Gastroesophageal sphincter (tissue), 4 donors: ENCODE measurements at regions not wholly inside any gene's neighbourhood (a gene's known extent, or its start where the extent isn't known, plus 50 kb on each side); places are given as distances from the start of the nearest gene placed in this dataset.

ENCODE experiments used
- ATAC-seq: fragments of 150-250 bp; one replicate; pipeline ENCODE4 v1.9.1; 2016; ENCODE audit warnings: mild to moderate bottlenecking, moderate library complexity
- H3K27ac ChIP-seq, 4 donors: fragments of 200-600 bp; sonication (generic) in 3 of 4; 1 replicate in 3 of 4; 2 replicates in 1 of 4; pipeline ENCODE4 v1.5.1; 2016 to 2019
- H3K27me3 ChIP-seq: fragments of 200-600 bp; sonication (generic); one replicate; pipeline ENCODE4 v1.5.1; 2019
- H3K36me3 ChIP-seq, 2 donors: fragments of 200-600 bp; sonication (generic); one replicate each; pipeline ENCODE4 v1.5.1; 2019; ENCODE audit warnings: control low read depth in 1 of 2
- H3K4me1 ChIP-seq, 3 donors: fragments of 200-600 bp; sonication (generic); 1 replicate in 2 of 3; 2 replicates in 1 of 3; pipeline ENCODE4 v1.5.1; 2016 to 2019; ENCODE audit warnings: control low read depth in 2 of 3
- H3K4me3 ChIP-seq, 2 donors: fragments of 200-600 bp; sonication (generic); one replicate each; pipeline ENCODE4 v1.5.1; 2019; ENCODE audit warnings: mild to moderate bottlenecking in 1 of 2, moderate library complexity in 1 of 2
- H3K9me3 ChIP-seq, 3 donors: fragments of 200-600 bp; sonication (generic); one replicate each; pipeline ENCODE4 v1.5.1; 2017 to 2019; ENCODE audit warnings: control low read depth in 2 of 3
- CTCF ChIP-seq, 4 experiments: fragments of 200-600 bp in 2 of 4; fragments of 450-650 bp in 2 of 4; sonication (generic) in 1 of 4; IDR thresholded peaks; one replicate each; pipeline ENCODE4 v1.5.1; 2017 to 2019; ENCODE audit warnings: antibody characterized with exemption in 4 of 4, mild to moderate bottlenecking in 2 of 4, moderate library complexity in 2 of 4
- EP300 ChIP-seq: sonication (generic); formaldehyde crosslinking; IDR thresholded peaks from one replicate; pipeline ENCODE4 v1.6.1; 2017; ENCODE audit warnings: antibody characterized with exemption, mild to moderate bottlenecking
- POLR2A ChIP-seq, 2 donors: fragments of 450-650 bp; IDR thresholded peaks; one replicate each; pipeline ENCODE4 v1.6.1; 2017; ENCODE audit warnings: antibody characterized with exemption in 2 of 2, mild to moderate bottlenecking in 2 of 2, moderate library complexity in 1 of 2
- POLR2AphosphoS5 ChIP-seq: sonication (generic); formaldehyde crosslinking; IDR thresholded peaks from one replicate; pipeline ENCODE4 v1.6.1; 2017; ENCODE audit warnings: antibody characterized with exemption
- WGBS, 2 donors: methylation state at CpG; one replicate each; pipeline ENCODE4 v1.1.5; 2018; ENCODE audit warnings: low coverage in 1 of 2; 5-methylcytosine and 5-hydroxymethylcytosine counted together

GRCh38 chr17:70825321-70826125 is 656.2 kb downstream of the KCNJ2 start:
- ATAC-seq = no peak
- WGBS, 2 donors = 15 to 30% methylated on average over 2 of the region's 2 CpGs
- TF ChIP-seq EP300 = no peak
- no peak for TF ChIP-seq CTCF (IDR thresholded peaks at IDR 0.05)
- no peak for TF ChIP-seq POLR2AphosphoS5
- Histone ChIP-seq H3K36me3 (no peaks in the 10 kb centered on the region), H3K4me3 (no peak overlapping the region), H3K27me3 (no peaks in the 10 kb centered on the region), H3K27ac (no peak overlapping the region), H3K9me3 (no peaks in the 10 kb centered on the region), H3K4me1 (no peaks in the 10 kb centered on the region)

- no peaks in the 10 kb centered on the region for H3K27me3 ChIP-seq
Observed at GRCh38 chr17:70829876-70830275, 660.5 kb downstream of the KCNJ2 start.

GRCh38 chr17:70834039-70834438 is 664.7 kb downstream of the KCNJ2 start:
- Histone ChIP-seq H3K9me3 (no peaks in the 10 kb centered on the region), H3K4me1 (no peaks in the 10 kb centered on the region), H3K27ac (no peak overlapping the region), H3K4me3 (no peak overlapping the region), H3K27me3 (no peaks in the 10 kb centered on the region), H3K36me3 (no peaks in the 10 kb centered on the region)
- TF ChIP-seq CTCF (IDR thresholded peaks at IDR 0.05) = no peak
- no peak for TF ChIP-seq POLR2A (IDR thresholded peaks at IDR 0.05)
- no peak for TF ChIP-seq POLR2AphosphoS5
- TF ChIP-seq EP300 = no peak
- ATAC-seq = no peak
- WGBS, 2 donors = 66 to 79% methylated on average over 3 of the region's 3 CpGs

More at GRCh38 chr17:70829876-70830275, 660.5 kb downstream of the KCNJ2 start:
- no peak for TF ChIP-seq POLR2AphosphoS5
- H3K27ac ChIP-seq = no peak overlapping the region
- H3K4me1 ChIP-seq = no peaks in the 10 kb centered on the region
- no peak overlapping the region for H3K4me3 ChIP-seq
- no peaks in the 10 kb centered on the region for H3K9me3 ChIP-seq
- H3K36me3 ChIP-seq = no peaks in the 10 kb centered on the region
- no peak for ATAC-seq

GRCh38 chr17:70848785-70849184 is 679.5 kb downstream of the KCNJ2 start:
- no peaks in the 10 kb centered on the region for H3K36me3 ChIP-seq
- 55 to 71% methylated on average over 3 of the region's 3 CpGs for WGBS, 2 donors
- no peak for ATAC-seq

GRCh38 chr17:70855401-70856054 is 686.2 kb downstream of the KCNJ2 start:
- 44 to 62% methylated on average over 8 of the region's 8 CpGs for WGBS, 2 donors
- H3K4me1 ChIP-seq = no peaks in the 10 kb centered on the region
- no peaks in the 10 kb centered on the region for H3K36me3 ChIP-seq
- no peak overlapping the region for H3K27ac ChIP-seq
- H3K4me3 ChIP-seq = no peak overlapping the region
- TF ChIP-seq POLR2A (IDR thresholded peaks at IDR 0.05) = no peak
- ATAC-seq = no peak
- no peaks in the 10 kb centered on the region for H3K27me3 ChIP-seq
- no peaks in the 10 kb centered on the region for H3K9me3 ChIP-seq

More at GRCh38 chr17:70848785-70849184, 679.5 kb downstream of the KCNJ2 start:
- Histone ChIP-seq H3K9me3 (no peaks in the 10 kb centered on the region), H3K4me3 (no peak overlapping the region), H3K27ac (no peak overlapping the region), H3K27me3 (no peaks in the 10 kb centered on the region), H3K4me1 (no peaks in the 10 kb centered on the region)
- TF ChIP-seq CTCF (IDR thresholded peaks at IDR 0.05) (no peak), POLR2A (IDR thresholded peaks at IDR 0.05) (no peak), EP300 (no peak), POLR2AphosphoS5 (no peak)

- no peaks in the 10 kb centered on the region for H3K36me3 ChIP-seq
- H3K27ac ChIP-seq = no peak overlapping the region
- no peak overlapping the region for H3K4me3 ChIP-seq
- H3K9me3 ChIP-seq = no peaks in the 10 kb centered on the region
- no peak for ATAC-seq
- WGBS, 2 donors = 83 to 93% methylated on average over 3 of the region's 3 CpGs
- no peak for TF ChIP-seq EP300
- no peak for TF ChIP-seq POLR2AphosphoS5
- no peak for TF ChIP-seq POLR2A (IDR thresholded peaks at IDR 0.05)
- no peak for TF ChIP-seq CTCF (IDR thresholded peaks at IDR 0.05)
- no peaks in the 10 kb centered on the region for H3K4me1 ChIP-seq
- H3K27me3 ChIP-seq = no peaks in the 10 kb centered on the region
Observed at GRCh38 chr17:70857351-70857750, 688.0 kb downstream of the KCNJ2 start.
